DMS79 (cell line): ENCODE measurements at regions not wholly inside any gene's neighbourhood (a gene's known extent, or its start where the extent isn't known, plus 50 kb on each side); places are given as distances from the start of the nearest gene placed in this dataset.

Source experiments
- DNase-seq: peaks from one replicate; lab custom pipeline; 2025; lab: John Stamatoyannopoulos, UW

DNA sequence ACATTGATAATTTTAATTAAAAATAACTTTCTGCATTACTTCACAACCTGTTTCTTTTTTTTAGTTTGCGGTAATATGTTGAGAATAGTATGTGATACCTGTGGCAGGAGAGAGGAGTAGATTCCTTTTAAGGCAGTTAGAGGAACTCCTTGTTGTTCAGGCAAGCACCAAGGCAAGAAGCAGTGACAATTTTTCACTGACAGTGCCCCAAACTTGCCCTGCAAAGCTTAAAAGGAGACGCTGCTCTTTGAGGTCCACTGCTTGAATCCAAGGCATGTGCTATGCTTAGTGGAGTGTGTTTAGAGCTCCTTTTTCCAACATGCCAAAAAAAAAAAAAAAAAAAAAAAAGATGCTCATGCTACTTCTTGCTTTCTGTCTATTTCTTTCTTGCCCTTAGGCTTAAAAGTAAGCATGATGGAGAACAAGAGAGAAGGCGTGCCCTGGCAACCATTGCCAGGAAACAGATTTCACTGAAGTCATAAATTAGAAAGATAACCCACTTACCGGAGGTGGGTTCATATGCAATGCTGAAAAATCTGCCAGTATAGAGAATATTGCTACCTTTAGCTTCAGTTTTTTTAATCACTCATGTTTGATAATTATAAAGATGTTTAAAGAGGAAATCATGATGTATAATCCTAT is 58.3 kb upstream of the DYRK2 start:
- DNase-seq: no peak

DNA sequence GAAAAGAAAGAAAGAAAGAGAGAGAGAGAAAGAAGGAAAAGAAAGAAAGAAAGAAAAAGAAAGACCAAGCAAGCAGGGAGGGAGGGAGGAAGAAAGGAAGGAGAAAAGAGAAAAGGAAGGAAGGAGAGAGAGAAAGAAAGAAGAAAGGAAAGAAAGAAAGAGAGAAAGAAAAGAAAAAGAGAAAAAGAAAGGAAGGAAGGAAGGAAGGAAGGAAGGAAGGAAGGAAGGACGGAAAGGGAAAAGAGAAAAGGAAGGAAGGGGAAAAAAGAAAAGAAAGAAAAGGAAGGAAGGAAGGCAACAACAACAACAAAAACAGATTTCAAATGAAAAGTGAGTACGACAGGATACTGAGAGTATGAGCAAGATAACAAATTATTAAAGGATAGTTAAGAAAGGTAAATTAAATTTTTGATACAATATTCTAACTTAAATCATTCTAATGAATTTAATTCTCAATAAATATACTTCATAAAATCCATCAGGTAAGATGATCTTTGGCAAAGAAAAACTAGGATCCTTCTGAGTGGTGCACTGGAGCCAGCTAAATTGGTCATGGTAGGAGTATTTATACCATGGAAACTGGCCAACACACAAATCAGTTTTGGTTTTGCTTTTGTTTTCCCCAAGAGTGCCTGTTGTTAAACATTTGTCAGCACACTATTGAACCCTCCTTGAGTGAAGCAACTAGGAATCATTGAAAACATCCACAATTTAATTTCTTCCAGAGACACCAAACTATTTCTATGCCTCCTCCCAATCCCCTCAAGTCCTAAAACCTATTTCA is 56.1 kb upstream of the DYRK2 start:
- DNase-seq: peak; percentile 37

DNA sequence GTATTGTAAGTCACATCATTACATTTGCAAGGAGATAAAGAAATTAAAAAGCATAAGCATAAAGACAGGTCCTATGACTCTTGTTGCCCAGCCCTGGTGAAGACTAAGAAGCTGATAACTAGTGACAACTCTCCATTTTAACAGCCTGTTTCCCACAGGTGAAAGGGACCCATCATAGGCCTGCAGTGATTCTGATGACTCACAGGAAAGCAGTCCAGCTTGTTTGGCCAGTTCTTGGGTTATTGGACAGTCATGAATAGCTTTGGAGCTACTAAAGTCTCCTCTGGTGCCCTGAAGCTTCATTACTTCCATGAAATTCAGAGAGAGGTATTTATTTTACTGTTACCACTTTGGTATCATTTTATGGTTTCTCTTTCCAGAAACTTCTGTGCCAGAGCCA is 55.5 kb upstream of the DYRK2 start:
- DNase-seq: peak; percentile 36

DNA sequence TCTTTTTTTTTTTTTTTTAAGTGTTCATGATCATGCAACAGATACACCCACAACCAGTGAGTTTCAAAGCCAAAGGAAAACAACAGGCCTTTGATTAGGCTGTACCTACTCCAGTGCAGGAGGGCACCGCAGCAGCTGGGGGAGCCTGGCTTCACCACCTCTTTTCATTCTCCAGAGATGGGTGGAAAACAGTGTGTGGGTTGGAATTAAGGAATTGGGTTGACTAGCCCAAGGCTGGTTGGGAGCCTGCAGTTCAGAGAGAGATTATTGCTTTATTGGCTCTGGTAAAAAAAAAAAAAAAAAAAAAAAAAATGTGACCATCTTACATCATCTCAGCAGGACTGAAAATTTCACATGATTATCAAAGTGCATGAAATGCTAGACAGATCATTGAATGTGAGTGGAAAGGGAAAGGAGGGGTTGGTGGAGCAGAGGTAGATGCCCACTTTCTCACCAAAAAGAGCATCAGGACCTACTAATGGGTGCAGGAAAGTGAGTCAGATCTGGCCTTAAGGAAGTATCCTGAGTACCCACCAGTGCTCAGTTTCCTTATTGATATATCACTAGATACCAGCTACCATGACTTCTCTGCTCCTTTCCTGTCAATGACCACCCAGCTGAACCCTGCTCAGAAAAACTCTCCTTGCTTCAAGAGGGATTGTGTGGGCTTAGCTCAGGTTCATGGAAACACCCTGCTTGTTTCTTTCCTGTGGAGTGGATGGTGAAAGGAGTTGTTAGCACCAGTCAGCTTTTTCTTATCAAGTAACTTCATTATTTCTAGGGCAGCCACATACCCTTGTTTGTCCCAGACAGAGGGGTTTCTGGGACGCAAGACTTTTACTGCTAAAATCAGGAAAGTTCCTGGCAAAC is 54.8 kb upstream of the DYRK2 start:
- DNase-seq: no peak

DNA sequence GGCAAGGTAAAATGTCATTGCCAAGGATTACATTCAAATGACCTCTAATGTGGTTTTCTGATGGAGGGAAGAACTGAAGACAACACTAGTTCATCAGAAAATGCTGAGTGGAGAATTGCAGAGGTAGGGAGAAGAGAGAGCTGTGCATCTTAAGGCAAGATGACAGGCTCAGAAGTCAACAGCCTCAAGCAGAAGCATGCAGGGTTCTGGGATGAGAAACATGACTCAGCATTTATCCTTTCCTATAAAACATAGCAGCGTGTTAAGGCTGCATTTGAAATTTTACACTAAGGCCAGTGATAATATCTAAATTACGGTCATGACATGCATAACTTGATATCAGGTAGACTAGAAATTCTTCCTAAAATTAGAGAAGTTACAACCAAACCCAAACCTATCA is 53.7 kb upstream of the DYRK2 start:
- DNase-seq: no peak

DNA sequence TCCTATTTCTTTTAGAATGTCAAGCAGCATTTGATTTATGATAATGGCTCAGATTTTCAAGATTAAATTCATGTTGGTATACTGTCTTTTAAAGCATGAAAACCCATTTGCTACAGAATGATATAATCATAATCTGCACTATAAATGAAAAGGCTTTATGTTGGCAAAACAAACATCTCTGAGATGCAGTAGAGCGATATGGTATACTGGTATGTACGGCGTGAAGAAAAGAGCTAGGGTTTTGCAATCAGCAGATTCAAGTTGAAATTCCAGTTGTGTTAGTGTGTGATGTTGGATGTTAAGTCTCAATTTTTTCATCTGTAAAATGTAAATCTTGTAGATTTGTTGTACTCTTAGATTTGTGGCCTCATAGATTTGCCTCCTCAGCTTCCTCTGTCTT is 53.2 kb upstream of the DYRK2 start:
- DNase-seq: no peak

DNA sequence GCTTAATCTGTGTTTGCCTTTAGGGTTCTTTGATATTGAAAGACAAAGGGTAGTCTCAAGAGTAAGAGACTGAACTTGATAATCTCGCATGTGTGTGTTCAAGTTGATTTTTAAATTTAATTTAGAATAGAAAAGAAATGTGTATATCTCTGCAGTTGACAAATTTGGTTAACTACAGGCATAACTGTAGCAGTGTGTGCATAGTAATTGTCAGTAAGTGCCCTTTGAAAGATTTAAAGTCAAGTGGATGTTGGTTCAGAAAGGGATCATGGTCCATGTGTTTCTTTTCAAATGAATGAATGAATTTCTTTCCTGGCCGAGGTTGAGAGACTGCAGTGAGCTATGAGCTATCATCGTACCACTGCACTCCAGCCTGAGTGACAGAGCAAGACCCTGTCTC is 49.9 kb upstream of the DYRK2 start:
- DNase-seq: no peak
